OCI-LY3 (cell line): ENCODE measurements at regions not wholly inside any gene's neighbourhood (a gene's known extent, or its start where the extent isn't known, plus 50 kb on each side); places are given as distances from the start of the nearest gene placed in this dataset.

Experiments used
- H2AFZ ChIP-seq: fragments of 200-600, 300-600 bp; shearing (Covaris generic); 2 replicates; pipeline ENCODE4 v1.6.0; 2014; ENCODE audit warnings: antibody characterized with exemption, low read depth, low read length
- H3K27ac ChIP-seq: fragments of 200-600, 300-600 bp; sonication (generic); 2 replicates; pipeline ENCODE4 v1.5.1; 2014; ENCODE audit warnings: mild to moderate bottlenecking, low read length, moderate library complexity, mixed read lengths
- H3K27me3 ChIP-seq: fragments of 200-600, 300-600 bp; sonication (generic); 2 replicates; pipeline ENCODE4 v1.6.1; 2014; ENCODE audit warnings: low read depth, low read length, mixed read lengths
- H3K36me3 ChIP-seq: fragments of 200-600, 300-600 bp; sonication (generic); replicated peaks from 2 replicates; pipeline ENCODE3; 2014; ENCODE audit warnings: low read depth, low read length, mixed read lengths
- H3K4me1 ChIP-seq: fragments of 300-600, 200-600 bp; sonication (generic); 2 replicates; pipeline ENCODE4 v1.6.1; 2014; ENCODE audit warnings: low read length, mixed read lengths
- H3K4me2 ChIP-seq: fragments of 200-600, 300-600 bp; sonication (generic); 2 replicates; pipeline ENCODE4 v1.6.1; 2014; ENCODE audit warnings: low read length, mixed read lengths
- H3K4me3 ChIP-seq: fragments of 300-600, 200-600 bp; sonication (generic); 2 replicates; pipeline ENCODE4 v1.5.1; 2014; ENCODE audit warnings: antibody characterized with exemption, mild to moderate bottlenecking, low read length, moderate library complexity
- H3K79me2 ChIP-seq: fragments of 300-600, 200-600 bp; shearing (Covaris generic); 2 replicates; pipeline ENCODE4 v1.6.1; 2014; ENCODE audit warnings: mild to moderate bottlenecking, low read length, mixed read lengths
- H3K9ac ChIP-seq: fragments of 300-600, 200-600 bp; shearing (Covaris generic); 2 replicates; pipeline ENCODE4 v1.6.0; 2014; ENCODE audit warnings: mild to moderate bottlenecking, low read length, moderate library complexity
- H3K9me3 ChIP-seq: fragments of 200-600, 300-600 bp; shearing (Covaris generic); 2 replicates; pipeline ENCODE4 v1.6.1; 2014; ENCODE audit warnings: low read length, mixed read lengths; ENCODE audit not compliant: insufficient read depth
- H4K20me1 ChIP-seq: fragments of 200-600, 300-600 bp; sonication (generic); 2 replicates; pipeline ENCODE4 v1.6.1; 2016; ENCODE audit warnings: low read length, mixed read lengths; ENCODE audit not compliant: insufficient read depth
- EZH2phosphoT487 ChIP-seq: fragments of 200-600 bp; shearing (Covaris generic); IDR thresholded peaks from 2 replicates; pipeline ENCODE4 v1.6.1; 2018; ENCODE audit warnings: antibody characterized with exemption, mixed run types, low read depth
- TF ChIP-seq, protein P1 (sequence below): fragments of 200-600, 300-600 bp; sonication (generic); IDR thresholded peaks from 2 replicates; pipeline ENCODE4 v1.5.1; 2014; ENCODE audit warnings: antibody characterized with exemption, low read length, low read depth

DNA sequence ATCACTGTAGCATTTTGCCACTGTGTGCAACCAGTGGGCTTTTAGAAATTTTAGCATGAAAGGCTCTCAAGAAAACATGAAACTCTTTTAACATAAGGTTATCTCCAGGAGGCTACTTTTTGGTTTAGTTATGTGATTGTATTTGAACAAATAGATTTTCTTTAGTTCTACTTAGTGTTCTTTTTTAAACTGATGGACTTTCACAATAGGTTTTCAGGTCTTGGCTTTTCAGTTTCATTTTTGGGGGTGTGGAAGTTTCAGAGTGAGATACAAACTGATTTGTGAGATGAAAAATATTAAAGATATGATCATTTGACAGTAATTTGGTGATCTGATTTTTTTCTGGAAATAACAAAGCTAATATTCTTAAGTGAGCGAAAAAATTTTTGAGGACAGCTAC is 344.1 kb downstream of the PHF14 start:
- H3K79me2 ChIP-seq, result no peaks in the 10 kb centered on the region
- H3K36me3 ChIP-seq, result no peaks in the 10 kb centered on the region
- H3K27me3 ChIP-seq, result no peaks in the 10 kb centered on the region
- H2AFZ ChIP-seq, result no peak overlapping the region
- no peaks in the 10 kb centered on the region for H3K9me3 ChIP-seq
- no peaks in the 10 kb centered on the region for H4K20me1 ChIP-seq
- H3K4me3 ChIP-seq, result no peak overlapping the region
- no peak overlapping the region for H3K4me2 ChIP-seq
- no peak overlapping the region for H3K27ac ChIP-seq
- no peak overlapping the region for H3K9ac ChIP-seq
- TF ChIP-seq EZH2phosphoT487, result no peak
- TF ChIP-seq, protein P1, sequence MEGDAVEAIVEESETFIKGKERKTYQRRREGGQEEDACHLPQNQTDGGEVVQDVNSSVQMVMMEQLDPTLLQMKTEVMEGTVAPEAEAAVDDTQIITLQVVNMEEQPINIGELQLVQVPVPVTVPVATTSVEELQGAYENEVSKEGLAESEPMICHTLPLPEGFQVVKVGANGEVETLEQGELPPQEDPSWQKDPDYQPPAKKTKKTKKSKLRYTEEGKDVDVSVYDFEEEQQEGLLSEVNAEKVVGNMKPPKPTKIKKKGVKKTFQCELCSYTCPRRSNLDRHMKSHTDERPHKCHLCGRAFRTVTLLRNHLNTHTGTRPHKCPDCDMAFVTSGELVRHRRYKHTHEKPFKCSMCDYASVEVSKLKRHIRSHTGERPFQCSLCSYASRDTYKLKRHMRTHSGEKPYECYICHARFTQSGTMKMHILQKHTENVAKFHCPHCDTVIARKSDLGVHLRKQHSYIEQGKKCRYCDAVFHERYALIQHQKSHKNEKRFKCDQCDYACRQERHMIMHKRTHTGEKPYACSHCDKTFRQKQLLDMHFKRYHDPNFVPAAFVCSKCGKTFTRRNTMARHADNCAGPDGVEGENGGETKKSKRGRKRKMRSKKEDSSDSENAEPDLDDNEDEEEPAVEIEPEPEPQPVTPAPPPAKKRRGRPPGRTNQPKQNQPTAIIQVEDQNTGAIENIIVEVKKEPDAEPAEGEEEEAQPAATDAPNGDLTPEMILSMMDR, result no peak
- peaks cover 11% of the 10 kb centered on the region for H3K4me1 ChIP-seq

DNA sequence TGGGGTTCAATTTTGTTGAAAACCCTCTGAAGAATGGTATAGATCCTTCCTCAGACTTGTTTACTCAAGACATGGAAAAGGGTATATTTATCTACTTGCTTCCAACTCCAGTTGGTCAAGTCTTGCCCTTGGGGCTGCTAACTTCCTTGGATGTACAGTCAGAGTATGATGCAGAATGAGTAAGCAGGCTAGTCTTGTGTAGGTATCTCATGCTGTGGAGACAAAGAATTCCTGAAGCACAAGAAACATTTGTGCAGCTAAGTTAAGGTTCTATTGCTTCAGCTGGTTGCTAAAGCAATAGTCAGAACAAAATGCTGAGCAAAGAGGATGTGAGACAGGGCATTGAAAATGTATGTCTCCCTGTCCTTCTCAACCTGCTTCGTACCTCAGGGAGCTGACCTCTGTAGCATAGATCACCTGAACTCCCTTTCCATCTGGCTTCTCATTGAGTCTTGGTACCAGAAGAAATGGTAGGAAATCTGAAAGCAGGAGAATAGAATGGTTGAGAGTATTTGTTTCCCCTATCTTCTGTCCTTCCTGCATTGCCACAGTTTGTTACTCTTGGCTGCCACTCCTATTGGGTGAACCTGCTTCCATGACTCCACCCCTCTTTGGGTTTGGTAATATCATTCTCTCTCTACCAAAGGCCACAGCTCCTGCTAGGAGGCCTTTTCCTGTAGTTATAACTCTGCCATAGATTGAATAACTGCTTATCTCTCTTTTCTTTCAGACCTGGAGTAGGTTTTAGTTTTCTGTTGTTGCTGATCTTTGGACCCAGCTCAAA is 346.0 kb downstream of the PHF14 start:
- H3K27ac ChIP-seq, result no peak overlapping the region
- no peaks in the 10 kb centered on the region for H3K36me3 ChIP-seq
- TF ChIP-seq, protein P1, result no peak
- no peaks in the 10 kb centered on the region for H4K20me1 ChIP-seq
- no peaks in the 10 kb centered on the region for H3K27me3 ChIP-seq
- H2AFZ ChIP-seq, result no peak overlapping the region
- H3K79me2 ChIP-seq, result no peaks in the 10 kb centered on the region
- peaks cover 11% of the 10 kb centered on the region for H3K4me1 ChIP-seq
- H3K9ac ChIP-seq, result no peak overlapping the region
- no peaks in the 10 kb centered on the region for H3K9me3 ChIP-seq
- H3K4me2 ChIP-seq, result no peak overlapping the region
- H3K4me3 ChIP-seq, result no peak overlapping the region
